ENCODE measurements at regions not wholly inside any gene's neighbourhood (a gene's known extent, or its start where the extent isn't known, plus 50 kb on each side); places are given as distances from the start of the nearest gene placed in this dataset.

DNA sequence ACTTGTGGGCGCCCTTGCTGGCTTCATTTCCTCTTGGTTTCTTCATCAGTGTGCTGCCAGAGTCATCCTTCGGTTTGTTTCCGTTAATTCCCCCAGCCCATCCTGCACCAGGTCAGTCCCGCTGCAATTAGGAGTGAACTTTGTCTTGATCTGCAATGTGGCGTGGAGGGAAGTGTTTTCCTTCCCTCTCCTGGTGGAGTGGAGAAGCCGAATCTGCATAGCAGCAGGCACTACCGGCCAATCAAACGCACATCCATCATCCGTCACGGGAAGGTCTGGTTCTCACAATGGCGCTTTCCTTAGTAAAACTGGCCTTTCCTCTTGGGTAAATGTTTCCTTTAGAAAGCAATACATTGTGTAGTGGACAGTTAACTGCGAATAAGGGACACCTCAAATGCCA lies 337.5 kb downstream of the CXCL12 start:
- DNase-seq (ENCODE audit: low read depth, low spot score): no peak
- TF ChIP-seq POLR2AphosphoS5 (IDR thresholded peaks at IDR 0.05; ENCODE audit: low read depth, low read length) (no peak), TCF7L2 (IDR thresholded peaks at IDR 0.05; ENCODE audit: low read depth, low read length) (no peak), SIN3A (IDR thresholded peaks at IDR 0.05; ENCODE audit: borderline replicate concordance, insufficient read depth, low read depth, low read length) (no peak)
- TF ChIP-seq, protein P1, sequence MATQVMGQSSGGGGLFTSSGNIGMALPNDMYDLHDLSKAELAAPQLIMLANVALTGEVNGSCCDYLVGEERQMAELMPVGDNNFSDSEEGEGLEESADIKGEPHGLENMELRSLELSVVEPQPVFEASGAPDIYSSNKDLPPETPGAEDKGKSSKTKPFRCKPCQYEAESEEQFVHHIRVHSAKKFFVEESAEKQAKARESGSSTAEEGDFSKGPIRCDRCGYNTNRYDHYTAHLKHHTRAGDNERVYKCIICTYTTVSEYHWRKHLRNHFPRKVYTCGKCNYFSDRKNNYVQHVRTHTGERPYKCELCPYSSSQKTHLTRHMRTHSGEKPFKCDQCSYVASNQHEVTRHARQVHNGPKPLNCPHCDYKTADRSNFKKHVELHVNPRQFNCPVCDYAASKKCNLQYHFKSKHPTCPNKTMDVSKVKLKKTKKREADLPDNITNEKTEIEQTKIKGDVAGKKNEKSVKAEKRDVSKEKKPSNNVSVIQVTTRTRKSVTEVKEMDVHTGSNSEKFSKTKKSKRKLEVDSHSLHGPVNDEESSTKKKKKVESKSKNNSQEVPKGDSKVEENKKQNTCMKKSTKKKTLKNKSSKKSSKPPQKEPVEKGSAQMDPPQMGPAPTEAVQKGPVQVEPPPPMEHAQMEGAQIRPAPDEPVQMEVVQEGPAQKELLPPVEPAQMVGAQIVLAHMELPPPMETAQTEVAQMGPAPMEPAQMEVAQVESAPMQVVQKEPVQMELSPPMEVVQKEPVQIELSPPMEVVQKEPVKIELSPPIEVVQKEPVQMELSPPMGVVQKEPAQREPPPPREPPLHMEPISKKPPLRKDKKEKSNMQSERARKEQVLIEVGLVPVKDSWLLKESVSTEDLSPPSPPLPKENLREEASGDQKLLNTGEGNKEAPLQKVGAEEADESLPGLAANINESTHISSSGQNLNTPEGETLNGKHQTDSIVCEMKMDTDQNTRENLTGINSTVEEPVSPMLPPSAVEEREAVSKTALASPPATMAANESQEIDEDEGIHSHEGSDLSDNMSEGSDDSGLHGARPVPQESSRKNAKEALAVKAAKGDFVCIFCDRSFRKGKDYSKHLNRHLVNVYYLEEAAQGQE (IDR thresholded peaks at IDR 0.05; ENCODE audit: insufficient read depth in 1 of 2, low read depth in 2 of 2, low read length in 1 of 2): no peak
- TF ChIP-seq, protein P2, sequence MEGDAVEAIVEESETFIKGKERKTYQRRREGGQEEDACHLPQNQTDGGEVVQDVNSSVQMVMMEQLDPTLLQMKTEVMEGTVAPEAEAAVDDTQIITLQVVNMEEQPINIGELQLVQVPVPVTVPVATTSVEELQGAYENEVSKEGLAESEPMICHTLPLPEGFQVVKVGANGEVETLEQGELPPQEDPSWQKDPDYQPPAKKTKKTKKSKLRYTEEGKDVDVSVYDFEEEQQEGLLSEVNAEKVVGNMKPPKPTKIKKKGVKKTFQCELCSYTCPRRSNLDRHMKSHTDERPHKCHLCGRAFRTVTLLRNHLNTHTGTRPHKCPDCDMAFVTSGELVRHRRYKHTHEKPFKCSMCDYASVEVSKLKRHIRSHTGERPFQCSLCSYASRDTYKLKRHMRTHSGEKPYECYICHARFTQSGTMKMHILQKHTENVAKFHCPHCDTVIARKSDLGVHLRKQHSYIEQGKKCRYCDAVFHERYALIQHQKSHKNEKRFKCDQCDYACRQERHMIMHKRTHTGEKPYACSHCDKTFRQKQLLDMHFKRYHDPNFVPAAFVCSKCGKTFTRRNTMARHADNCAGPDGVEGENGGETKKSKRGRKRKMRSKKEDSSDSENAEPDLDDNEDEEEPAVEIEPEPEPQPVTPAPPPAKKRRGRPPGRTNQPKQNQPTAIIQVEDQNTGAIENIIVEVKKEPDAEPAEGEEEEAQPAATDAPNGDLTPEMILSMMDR (IDR thresholded peaks at IDR 0.05): no peak
- Histone ChIP-seq H3K36me3 (ENCODE audit: control insufficient read depth, insufficient read depth, low read length) (no peaks in the 10 kb centered on the region), H3K4me1 (ENCODE audit: control insufficient read depth, insufficient read depth, low read length) (no peaks in the 10 kb centered on the region), H3K9me3 (ENCODE audit: control insufficient read depth, insufficient read depth, low read depth, low read length) (no peaks in the 10 kb centered on the region), H3K4me3 (ENCODE audit: low read depth in 2 of 2, low read length in 2 of 2) (no peak overlapping the region), H3K27me3 (ENCODE audit: control insufficient read depth, insufficient read depth, low read length) (peaks cover 7% of the 10 kb centered on the region), H3K27ac (ENCODE audit: low read length) (no peak overlapping the region)
- BruUV-seq (replicated peaks): no TSS peak
- ChIA-PET CTCF (no interaction called here), POLR2A (interaction anchor here (0.6 kb wide), 1 partner anchor 432 kb away, joined by 3 read pairs; no protein-coding TSS in a partner anchor)
- no peak for ATAC-seq
- in situ Hi-C loops (cut with HindIII; ENCODE audit: low pct_unique_long_range_greater_than_20kb, low sequenced_read_pairs): no loop called here
- intact Hi-C loops (cut with micrococcal nuclease; ENCODE audit: unreplicated experiment): no loop called here

DNA sequence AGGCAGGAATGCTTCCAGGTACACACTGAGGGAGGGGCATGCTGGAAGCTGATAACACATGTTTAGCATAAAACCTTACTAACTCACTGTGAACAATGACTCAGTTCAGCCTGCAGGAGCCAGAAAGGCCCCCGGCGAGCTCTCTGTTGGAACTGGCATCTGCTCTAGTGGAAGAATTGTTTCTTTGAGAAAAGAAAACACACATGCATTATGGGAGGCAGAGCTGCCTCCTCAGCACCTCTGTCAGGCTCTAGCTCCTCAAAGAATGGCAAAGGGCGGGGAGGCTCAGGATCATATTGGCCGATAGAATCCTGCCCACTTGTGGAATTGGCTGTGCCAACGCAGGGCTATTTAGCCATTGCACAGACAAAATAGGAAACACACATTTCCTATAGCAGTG lies 338.3 kb downstream of the CXCL12 start:
- no peak for ATAC-seq
- in situ Hi-C loops (cut with HindIII; ENCODE audit: low pct_unique_long_range_greater_than_20kb, low sequenced_read_pairs) (no loop called here), intact Hi-C loops (cut with micrococcal nuclease; ENCODE audit: unreplicated experiment) (no loop called here)
- DNase-seq (ENCODE audit: low read depth, low spot score): no peak
- no peak overlapping the region for H3K4me3 ChIP-seq (ENCODE audit: low read depth in 2 of 2, low read length in 2 of 2)
- H3K4me1 ChIP-seq (ENCODE audit: control insufficient read depth, insufficient read depth, low read length): no peaks in the 10 kb centered on the region
- H3K27me3 ChIP-seq (ENCODE audit: control insufficient read depth, insufficient read depth, low read length): peaks cover 7% of the 10 kb centered on the region
- POLR2A ChIA-PET: no interaction called here
- TF ChIP-seq, protein P1 (IDR thresholded peaks at IDR 0.05; ENCODE audit: insufficient read depth in 1 of 2, low read depth in 2 of 2, low read length in 1 of 2): no peak
- TF ChIP-seq SIN3A (IDR thresholded peaks at IDR 0.05; ENCODE audit: borderline replicate concordance, insufficient read depth, low read depth, low read length) (no peak), POLR2AphosphoS5 (IDR thresholded peaks at IDR 0.05; ENCODE audit: low read depth, low read length) (no peak), TCF7L2 (IDR thresholded peaks at IDR 0.05; ENCODE audit: low read depth, low read length) (no peak)
- TF ChIP-seq, protein P2 (IDR thresholded peaks at IDR 0.05): no peak
- BruUV-seq (replicated peaks): no TSS peak
- H3K9me3 ChIP-seq (ENCODE audit: control insufficient read depth, insufficient read depth, low read depth, low read length): no peaks in the 10 kb centered on the region
- H3K36me3 ChIP-seq (ENCODE audit: control insufficient read depth, insufficient read depth, low read length): no peaks in the 10 kb centered on the region
- no peak overlapping the region for H3K27ac ChIP-seq (ENCODE audit: low read length)
- CTCF ChIA-PET: no interaction called here
